Naive thymus-derived CD8-positive, alpha-beta T cell (primary cell): ENCODE measurements at regions not wholly inside any gene's neighbourhood (a gene's known extent, or its start where the extent isn't known, plus 50 kb on each side); places are given as distances from the start of the nearest gene placed in this dataset.

Experiments used
- ATAC-seq, 2 donors: fragments of 150-1000 bp; cut with Tn5 transposase in 1 of 2; sonication (Bioruptor Pico), chemical (Tn5 transposase) in 1 of 2; 1 replicate in 1 of 2; 2 replicates in 1 of 2; pipeline ENCODE4 v1.10.0; 2021; ENCODE audit warnings: mild to moderate bottlenecking in 2 of 2, moderate library complexity in 2 of 2
- POLR2A ChIA-PET: fragments of 350-600 bp; sonication (Branson Sonifier 250); formaldehyde crosslinking; loops from one replicate; lab custom pipeline; 2021; ENCODE audit warnings: antibody characterized with exemption; lab: Charles Lee
- DNase-seq, 10 donors: peaks; one replicate each; pipeline versions ENCODE4 v3.0.0 to v3.0.0-alpha.2; 2020 to 2022
- H3K27ac Mint-ChIP-seq, 10 donors: one replicate each; pipeline ENCODE4 v1.8.0; 2020 to 2022; ENCODE audit warnings: mild to moderate bottlenecking in 10 of 10, mixed read lengths in 10 of 10, moderate library complexity in 4 of 10, inconsistent platforms in 1 of 10
- H3K27me3 Mint-ChIP-seq, 5 donors: one replicate each; pipeline ENCODE4 v1.8.0; 2021 to 2022; ENCODE audit warnings: mixed read lengths in 5 of 5
- H3K36me3 Mint-ChIP-seq, 3 donors: one replicate each; pipeline ENCODE4 v1.8.0; 2020 to 2022; ENCODE audit warnings: mixed read lengths in 3 of 3, mild to moderate bottlenecking in 2 of 3, inconsistent platforms in 1 of 3
- H3K4me1 Mint-ChIP-seq, 4 donors: one replicate each; pipeline ENCODE4 v1.8.0; 2021 to 2022; ENCODE audit warnings: mixed read lengths in 4 of 4
- H3K4me3 Mint-ChIP-seq, 10 donors: one replicate each; pipeline ENCODE4 v1.8.0; 2020 to 2022; ENCODE audit warnings: mild to moderate bottlenecking in 10 of 10, mixed read lengths in 10 of 10, moderate library complexity in 6 of 10, inconsistent platforms in 1 of 10
- H3K9me3 Mint-ChIP-seq, 9 donors: one replicate each; pipeline ENCODE4 v1.8.0; 2020 to 2022; ENCODE audit warnings: mixed read lengths in 9 of 9, mild to moderate bottlenecking in 3 of 9, inconsistent platforms in 1 of 9, moderate library complexity in 1 of 9

DNA sequence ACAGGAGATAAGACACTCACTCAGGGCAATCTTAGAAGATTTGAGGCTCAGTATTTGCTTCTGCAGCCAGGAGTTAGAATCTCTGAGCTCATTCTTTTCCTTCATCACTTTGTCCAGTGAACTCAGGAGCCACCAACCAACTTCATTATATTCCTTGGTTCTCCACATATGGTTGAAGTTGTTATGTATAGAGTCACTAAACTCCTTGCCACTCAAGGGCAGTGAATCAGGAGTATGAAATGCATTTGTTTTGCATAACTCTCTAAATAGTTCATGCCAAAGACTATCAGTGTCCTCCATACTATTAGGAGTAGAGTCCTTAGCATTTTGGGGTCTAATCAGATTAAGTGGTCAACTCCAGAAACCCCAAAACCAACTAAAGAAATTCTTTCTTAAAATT, 150.6 kb downstream of the CCDC59 start:
- POLR2A ChIA-PET, result no interaction called here
- peaks cover 2 to 23% (median 10%) of the 10 kb centered on the region in 9 donors for H3K9me3 Mint-ChIP-seq

DNA sequence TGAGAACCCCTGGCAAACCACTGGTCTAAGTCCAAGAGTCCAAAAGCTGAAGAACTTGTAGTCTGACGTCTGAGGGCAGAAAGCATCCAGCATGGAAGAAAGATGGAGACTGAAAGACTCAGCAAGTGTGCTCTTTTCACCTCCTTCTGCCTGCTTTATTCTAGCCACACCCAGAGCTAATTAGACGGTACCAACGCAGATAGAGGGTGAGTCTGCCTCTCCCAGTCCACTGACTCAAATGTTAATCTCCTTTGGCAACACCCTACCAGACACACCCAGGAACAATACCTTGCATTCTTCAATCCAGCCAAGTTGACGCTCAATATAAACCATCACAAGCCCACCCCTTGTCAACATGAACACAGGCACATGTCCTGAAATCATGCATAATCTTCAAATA, 155.1 kb downstream of the CCDC59 start:
- no peak overlapping the region for H3K4me3 Mint-ChIP-seq
- POLR2A ChIA-PET, result no interaction called here
- H3K27ac Mint-ChIP-seq, result no peak overlapping the region
- H3K36me3 Mint-ChIP-seq, result no peaks in the 10 kb centered on the region
- no peaks in the 10 kb centered on the region for H3K27me3 Mint-ChIP-seq
- H3K4me1 Mint-ChIP-seq, result no peaks in the 10 kb centered on the region
- DNase-seq (no peak), ATAC-seq (no peak)
- peaks cover 0 to 6% (median 0%) of the 10 kb centered on the region in 9 donors for H3K9me3 Mint-ChIP-seq

More for the DNA sequence above, 150.6 kb downstream of the CCDC59 start:
- ATAC-seq (no peak), DNase-seq (no peak)
- Mint-ChIP-seq H3K27me3 (peaks cover 0 to 3% (median 0%) of the 10 kb centered on the region in 5 donors), H3K27ac (no peak overlapping the region), H3K4me1 (no peaks in the 10 kb centered on the region), H3K36me3 (peaks cover 0 to 12% (median 0%) of the 10 kb centered on the region in 3 donors), H3K4me3 (no peak overlapping the region)

DNA sequence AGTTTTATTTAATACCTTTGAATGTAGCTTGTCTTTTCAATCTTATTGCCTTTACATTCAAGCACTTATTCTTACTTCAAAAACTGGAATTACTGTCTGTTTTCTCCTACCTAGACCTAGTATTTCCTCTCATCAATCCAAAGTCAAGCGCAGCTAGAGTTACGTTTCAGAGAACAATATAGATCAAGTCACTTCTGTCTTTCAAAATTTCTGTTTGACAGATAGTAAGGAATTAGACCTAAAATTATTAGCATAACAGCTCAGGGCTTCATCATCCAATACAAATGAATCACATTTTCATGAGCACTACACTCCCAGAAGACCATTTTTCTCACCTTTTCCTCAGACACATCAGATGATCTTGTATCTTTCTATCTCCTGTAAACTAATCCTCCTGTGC, 170.6 kb downstream of the CCDC59 start:
- no peak overlapping the region for H3K4me3 Mint-ChIP-seq
- H3K4me1 Mint-ChIP-seq, result no peaks in the 10 kb centered on the region
- peaks cover 5 to 23% (median 12%) of the 10 kb centered on the region in 9 donors for H3K9me3 Mint-ChIP-seq
- no peaks in the 10 kb centered on the region for H3K36me3 Mint-ChIP-seq
- ATAC-seq (no peak), DNase-seq (no peak)
- peaks cover 0 to 7% (median 0%) of the 10 kb centered on the region in 5 donors for H3K27me3 Mint-ChIP-seq
- POLR2A ChIA-PET, result no interaction called here
- no peak overlapping the region for H3K27ac Mint-ChIP-seq

DNA sequence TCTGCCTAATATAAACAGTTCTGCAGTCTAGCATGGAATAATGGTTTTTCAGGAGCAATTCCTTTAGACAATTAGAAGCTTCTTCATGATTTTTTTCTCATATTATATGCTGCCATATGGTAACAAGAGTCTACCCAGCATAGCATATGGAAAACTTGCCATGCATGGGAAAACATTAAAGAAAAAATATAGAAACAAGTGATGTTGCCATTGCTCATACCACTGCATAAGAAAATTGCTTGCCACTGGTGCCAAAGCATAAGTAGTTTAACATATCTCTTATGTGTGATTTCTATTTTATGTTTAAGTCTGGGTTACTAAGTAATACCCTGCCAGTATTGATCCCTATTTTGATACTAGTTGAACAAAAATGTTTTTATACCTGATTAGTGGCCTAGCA, 171.2 kb downstream of the CCDC59 start:
- peaks cover 0 to 7% (median 0%) of the 10 kb centered on the region in 5 donors for H3K27me3 Mint-ChIP-seq

DNA sequence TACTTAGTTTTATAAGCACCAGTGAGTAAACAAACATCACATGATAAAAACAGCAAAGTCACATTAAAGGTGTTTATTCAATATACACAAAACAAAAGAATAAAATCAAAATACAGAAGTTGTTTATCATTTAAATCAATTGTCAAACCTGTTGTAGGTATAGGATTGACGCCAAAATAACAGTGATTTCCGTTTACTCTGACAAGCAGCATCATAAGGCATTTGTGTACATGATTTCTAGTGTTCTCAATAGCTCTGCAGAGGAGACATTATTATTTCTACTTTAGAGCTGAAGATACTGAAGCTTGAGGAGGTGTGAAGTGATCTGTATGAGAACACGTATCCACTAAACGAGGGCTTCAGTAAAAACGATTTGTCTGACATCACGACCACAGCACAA, 171.9 kb downstream of the CCDC59 start:
- peaks cover 0 to 7% (median 0%) of the 10 kb centered on the region in 5 donors for H3K27me3 Mint-ChIP-seq
- no peak overlapping the region for H3K27ac Mint-ChIP-seq
- no peaks in the 10 kb centered on the region for H3K4me1 Mint-ChIP-seq
- H3K4me3 Mint-ChIP-seq, result no peak overlapping the region
- no peaks in the 10 kb centered on the region for H3K36me3 Mint-ChIP-seq
- peaks cover 5 to 23% (median 12%) of the 10 kb centered on the region in 9 donors for H3K9me3 Mint-ChIP-seq
- ATAC-seq (no peak), DNase-seq (no peak)
- POLR2A ChIA-PET, result no interaction called here

More for the DNA sequence above, 171.2 kb downstream of the CCDC59 start:
- Mint-ChIP-seq H3K4me3 (no peak overlapping the region), H3K36me3 (no peaks in the 10 kb centered on the region), H3K4me1 (no peaks in the 10 kb centered on the region), H3K27ac (no peak overlapping the region), H3K9me3 (peaks cover 5 to 23% (median 12%) of the 10 kb centered on the region in 9 donors)
- POLR2A ChIA-PET, result no interaction called here
- ATAC-seq, result no peak
- DNase-seq, result no peak

DNA sequence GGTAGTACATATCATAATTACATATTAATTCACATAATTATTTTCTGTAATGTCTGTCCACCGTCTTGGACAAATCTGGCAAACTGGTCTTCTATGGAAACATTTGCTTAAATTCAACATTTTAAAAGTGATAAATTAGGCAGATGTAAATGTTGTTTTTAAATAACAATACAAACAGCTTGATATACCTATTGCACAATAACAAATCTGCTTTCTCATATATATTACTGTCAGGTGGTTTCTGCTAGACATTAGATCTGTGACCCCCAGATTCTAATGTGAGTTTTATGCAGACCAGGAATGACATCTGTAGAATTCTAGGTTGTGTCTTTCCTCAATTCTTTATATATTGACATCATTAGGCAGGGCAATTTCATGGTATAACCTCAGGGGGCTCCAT, 173.3 kb downstream of the CCDC59 start:
- Mint-ChIP-seq H3K9me3 (peaks cover 5 to 19% (median 11%) of the 10 kb centered on the region in 9 donors), H3K27me3 (peaks cover 0 to 7% (median 0%) of the 10 kb centered on the region in 5 donors), H3K4me3 (no peak overlapping the region), H3K27ac (no peak overlapping the region), H3K36me3 (no peaks in the 10 kb centered on the region), H3K4me1 (no peaks in the 10 kb centered on the region)
- DNase-seq, result no peak
- POLR2A ChIA-PET, result no interaction called here
- no peak for ATAC-seq

DNA sequence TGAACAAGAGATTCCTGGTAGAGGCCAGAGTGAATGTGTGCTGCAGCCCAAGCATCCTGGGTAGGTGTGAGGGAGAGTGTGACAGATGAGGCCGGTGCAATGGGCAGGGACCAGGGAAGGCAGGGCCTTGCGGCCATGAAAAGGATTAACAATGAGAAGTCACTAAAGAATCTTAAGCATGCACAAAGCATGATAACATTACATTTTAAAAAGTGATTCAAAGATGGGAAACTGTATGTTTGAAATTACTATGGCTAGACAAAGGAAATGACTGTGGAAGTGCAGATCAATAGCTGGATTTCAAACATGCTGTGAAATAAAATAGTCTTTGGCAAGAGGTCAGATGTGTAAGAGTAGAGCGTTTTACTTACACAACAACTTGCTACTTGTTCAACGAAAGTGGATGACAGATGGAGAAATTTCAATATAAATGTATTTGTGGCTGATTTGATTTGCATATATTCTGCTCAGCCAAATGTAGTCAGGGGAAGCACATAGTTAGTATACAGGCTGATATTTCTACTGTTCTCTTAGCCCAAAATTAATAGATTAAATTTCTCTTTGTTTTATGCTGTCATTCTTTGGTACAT, 175.5 kb downstream of the CCDC59 start:
- peaks cover 0 to 5% (median 0%) of the 10 kb centered on the region in 5 donors for H3K27me3 Mint-ChIP-seq
- no peaks in the 10 kb centered on the region for H3K4me1 Mint-ChIP-seq
- H3K27ac Mint-ChIP-seq, result no peak overlapping the region
- POLR2A ChIA-PET, result no interaction called here
- ATAC-seq (no peak), DNase-seq (no peak)
- H3K9me3 Mint-ChIP-seq, result peaks cover 0 to 11% (median 3%) of the 10 kb centered on the region in 9 donors
- no peak overlapping the region for H3K4me3 Mint-ChIP-seq
- H3K36me3 Mint-ChIP-seq, result no peaks in the 10 kb centered on the region

DNA sequence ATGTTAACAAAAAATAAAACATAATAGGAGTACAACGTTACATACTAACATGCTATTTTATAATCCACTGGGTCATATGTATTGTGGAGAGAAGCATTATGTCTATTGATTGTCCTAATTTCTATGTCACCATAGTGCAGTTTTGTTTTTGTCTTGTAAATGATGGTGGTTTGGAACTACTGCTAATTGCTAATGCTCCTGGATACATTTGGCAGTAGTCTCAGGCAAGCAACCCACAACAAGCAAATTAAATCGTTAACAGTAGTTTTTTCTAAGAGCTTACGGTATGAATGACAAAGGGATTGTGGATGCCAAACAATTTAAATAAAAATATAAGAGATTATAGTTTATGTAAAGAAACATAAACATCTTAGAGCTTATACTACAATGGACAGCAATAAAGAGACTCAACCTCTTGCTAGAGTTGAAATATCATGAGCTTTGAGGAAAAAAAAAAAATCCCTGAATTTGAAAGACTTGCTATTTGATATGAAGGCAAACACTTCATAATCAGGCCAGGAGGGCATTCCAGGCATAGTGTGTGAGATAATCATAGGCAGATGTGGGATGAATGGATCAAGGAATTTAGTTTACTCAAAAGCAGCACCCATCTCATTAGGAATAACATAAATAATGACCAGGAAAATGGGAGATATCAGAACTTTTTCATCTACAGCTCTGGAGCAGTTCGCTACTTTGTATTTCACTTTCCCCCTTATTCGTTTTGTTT, 181.3 kb downstream of the CCDC59 start:
- ATAC-seq (no peak), DNase-seq (no peak)
- Mint-ChIP-seq H3K27ac (no peak overlapping the region), H3K4me1 (no peaks in the 10 kb centered on the region), H3K4me3 (no peak overlapping the region), H3K9me3 (peaks cover 0 to 13% (median 0%) of the 10 kb centered on the region in 9 donors), H3K36me3 (no peaks in the 10 kb centered on the region), H3K27me3 (peaks cover 0 to 1% (median 0%) of the 10 kb centered on the region in 5 donors)
- POLR2A ChIA-PET, result no interaction called here

DNA sequence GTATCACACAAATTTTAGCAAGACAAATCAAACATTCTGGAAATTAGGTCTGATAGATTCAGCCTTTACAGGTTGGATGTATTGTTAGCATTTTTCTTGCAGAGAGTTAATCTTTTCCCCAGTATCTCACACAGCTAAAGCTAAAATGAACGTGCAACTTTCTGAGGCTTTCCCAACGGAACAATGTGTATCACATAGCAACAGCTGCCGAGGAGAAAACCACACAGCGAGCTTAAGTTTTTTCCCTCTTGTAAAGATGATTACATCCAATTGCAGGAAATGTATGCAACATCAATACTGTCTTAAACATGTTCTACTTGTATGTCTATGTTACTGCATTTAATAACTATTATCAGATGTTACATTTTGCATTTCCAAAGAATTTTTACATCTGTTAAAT, 182.2 kb downstream of the CCDC59 start:
- Mint-ChIP-seq H3K9me3 (peaks cover 0 to 13% (median 0%) of the 10 kb centered on the region in 9 donors), H3K27ac (no peak overlapping the region), H3K36me3 (no peaks in the 10 kb centered on the region), H3K4me3 (no peak overlapping the region), H3K27me3 (peaks cover 0 to 1% (median 0%) of the 10 kb centered on the region in 5 donors), H3K4me1 (no peaks in the 10 kb centered on the region)
- ATAC-seq (no peak), DNase-seq (no peak)
- POLR2A ChIA-PET, result no interaction called here

DNA sequence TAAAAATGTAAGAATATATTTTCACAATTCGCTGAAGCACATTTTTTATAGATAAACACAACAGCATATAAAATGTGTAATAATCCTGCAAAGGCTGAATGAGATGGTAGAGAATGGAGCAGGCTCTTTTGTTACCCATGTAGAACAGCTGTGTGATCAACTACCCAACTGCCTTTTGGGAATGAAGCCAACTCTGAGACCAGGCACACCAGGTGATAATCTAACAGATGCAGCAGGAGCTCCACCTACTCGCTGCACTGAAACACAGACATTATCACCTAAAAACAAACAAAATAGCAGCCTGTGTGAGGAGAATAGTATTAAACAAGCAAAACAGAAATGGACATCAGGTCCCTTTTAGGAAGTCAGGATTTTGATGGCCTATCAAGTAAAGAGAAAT, 183.3 kb downstream of the CCDC59 start:
- Mint-ChIP-seq H3K27me3 (peaks cover 0 to 5% (median 0%) of the 10 kb centered on the region in 5 donors), H3K4me3 (no peak overlapping the region), H3K9me3 (peaks cover 0 to 13% (median 0%) of the 10 kb centered on the region in 9 donors), H3K4me1 (no peaks in the 10 kb centered on the region), H3K27ac (no peak overlapping the region), H3K36me3 (peaks cover 0 to under 1% (median 0%) of the 10 kb centered on the region in 3 donors)
- DNase-seq (no peak), ATAC-seq (no peak)
- POLR2A ChIA-PET, result no interaction called here

DNA sequence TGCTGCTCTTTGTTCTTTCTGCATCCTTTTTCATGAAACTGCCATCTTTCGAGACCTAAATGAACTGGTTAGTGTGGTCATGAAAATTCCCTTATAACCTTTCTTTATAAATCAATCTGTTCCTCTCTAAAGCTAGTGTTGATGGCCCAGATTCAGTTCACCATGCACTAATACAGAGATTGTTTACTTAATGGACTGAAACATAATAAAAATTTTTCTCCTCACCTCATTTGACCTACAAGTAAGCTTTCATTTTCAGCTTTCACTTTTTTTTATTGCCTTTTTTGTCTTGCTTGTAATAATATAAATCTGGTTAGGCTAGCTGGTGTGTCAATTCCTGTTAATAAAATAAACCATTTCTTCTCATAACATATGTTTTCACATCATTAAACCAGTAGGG, 183.8 kb downstream of the CCDC59 start:
- DNase-seq, result no peak
- H3K9me3 Mint-ChIP-seq, result peaks cover 0 to 13% (median 0%) of the 10 kb centered on the region in 9 donors
- no peak overlapping the region for H3K4me3 Mint-ChIP-seq
- peaks cover 0 to 4% (median 0%) of the 10 kb centered on the region in 3 donors for H3K36me3 Mint-ChIP-seq
- POLR2A ChIA-PET, result no interaction called here
- no peak for ATAC-seq
- no peak overlapping the region for H3K27ac Mint-ChIP-seq
- no peaks in the 10 kb centered on the region for H3K4me1 Mint-ChIP-seq
- peaks cover 0 to 11% (median 0%) of the 10 kb centered on the region in 5 donors for H3K27me3 Mint-ChIP-seq

DNA sequence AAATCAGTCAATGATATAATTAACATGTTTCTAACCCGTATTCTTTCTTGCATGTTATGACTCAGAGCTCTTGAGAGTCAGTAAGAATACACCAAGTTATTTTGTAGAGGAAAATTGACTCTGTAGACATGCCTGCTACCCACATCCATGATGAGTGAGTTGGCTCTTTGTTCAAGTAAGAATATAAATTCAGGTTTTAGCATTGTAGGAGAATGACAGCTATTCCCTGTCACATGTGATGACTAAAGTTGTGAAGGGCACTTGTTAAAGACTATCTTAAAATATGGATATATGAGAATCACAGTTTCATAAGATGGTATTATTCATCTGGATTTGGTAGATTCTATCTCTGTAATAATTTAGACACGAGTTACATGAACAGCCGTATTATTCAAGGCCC, 209.1 kb downstream of the CCDC59 start:
- DNase-seq, result no peak
- ATAC-seq, result no peak
- Mint-ChIP-seq H3K27ac (no peak overlapping the region), H3K4me1 (no peaks in the 10 kb centered on the region), H3K36me3 (no peaks in the 10 kb centered on the region), H3K27me3 (peaks cover 0 to 7% (median 0%) of the 10 kb centered on the region in 5 donors), H3K4me3 (no peak overlapping the region), H3K9me3 (peaks cover 0 to 10% (median 6%) of the 10 kb centered on the region in 9 donors)
- POLR2A ChIA-PET, result no interaction called here

DNA sequence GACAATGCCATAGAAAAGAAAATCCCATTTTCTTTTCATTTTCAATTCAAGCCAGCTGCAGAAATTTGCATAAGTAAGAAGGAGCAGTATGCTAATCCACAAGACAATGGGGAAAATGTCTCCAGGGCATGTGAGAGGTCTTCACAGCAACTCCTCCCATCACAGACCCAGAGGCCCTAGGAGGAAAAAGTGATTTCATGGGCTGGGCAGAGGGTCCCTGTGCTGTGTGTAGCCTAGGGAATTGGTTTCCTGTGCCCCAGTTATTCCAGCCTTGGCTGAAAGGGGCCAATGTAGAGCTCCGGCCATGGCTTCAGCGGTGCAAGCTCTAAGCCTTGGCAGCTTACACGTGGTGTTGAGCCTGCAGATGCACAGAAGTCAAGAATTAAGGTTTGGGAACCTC, 211.4 kb downstream of the CCDC59 start:
- H3K4me1 Mint-ChIP-seq, result no peaks in the 10 kb centered on the region
- POLR2A ChIA-PET, result no interaction called here
- no peak for DNase-seq
- H3K27me3 Mint-ChIP-seq, result peaks cover 0 to 7% (median 0%) of the 10 kb centered on the region in 5 donors
- ATAC-seq, result no peak
- H3K4me3 Mint-ChIP-seq, result no peak overlapping the region
- H3K36me3 Mint-ChIP-seq, result no peaks in the 10 kb centered on the region
- no peak overlapping the region for H3K27ac Mint-ChIP-seq
- peaks cover 0 to 13% (median 6%) of the 10 kb centered on the region in 9 donors for H3K9me3 Mint-ChIP-seq
